Cardiac fibroblast (primary cell): ENCODE measurements at regions not wholly inside any gene's neighbourhood (a gene's known extent, or its start where the extent isn't known, plus 50 kb on each side); places are given as distances from the start of the nearest gene placed in this dataset.
"Not testable (repeated sequence)": the region's sequence is repeated elsewhere in the genome, so short reads cannot be mapped to it uniquely, and the experiment has no call there.

Experiments used
- DNase-seq, 2 donors: peaks; one replicate each; pipeline versions ENCODE4 v3.0.0 to v3.0.0-alpha.2; 2010; ENCODE audit warnings: low read depth in 2 of 2
- H3K4me3 ChIP-seq, 2 donors: replicated peaks in 1 of 2; 1 replicate in 1 of 2; 2 replicates in 1 of 2; pipeline ENCODE4 v1.5.1; 2011; ENCODE audit warnings: low read depth in 2 of 2, low read length in 2 of 2, mild to moderate bottlenecking in 2 of 2, moderate library complexity in 1 of 2
- CTCF ChIP-seq: IDR thresholded peaks from one replicate; pipeline ENCODE4 v1.5.1; 2011; ENCODE audit warnings: low read depth, mild to moderate bottlenecking, low read length, inconsistent platforms

- DNase-seq, result no peak
Measured at GRCh38 chr10:81248886-81249285, 626.1 kb upstream of the NRG3 start.

GRCh38 chr10:81251457-81252115 is 623.4 kb upstream of the NRG3 start:
- no peak overlapping the region for H3K4me3 ChIP-seq
- no peak for DNase-seq
- no peak for TF ChIP-seq CTCF

More at GRCh38 chr10:81248886-81249285, 626.1 kb upstream of the NRG3 start:
- TF ChIP-seq CTCF, result no peak
- H3K4me3 ChIP-seq, result no peak overlapping the region

- not testable (repeated sequence) for H3K4me3 ChIP-seq, DNase-seq
Measured at GRCh38 chr10:81264991-81265390, 610.0 kb upstream of the NRG3 start.

GRCh38 chr10:81270051-81270450 is 604.9 kb upstream of the NRG3 start:
- no peak overlapping the region for H3K4me3 ChIP-seq
- no peak for DNase-seq
- no peak for TF ChIP-seq CTCF

GRCh38 chr10:81280497-81281479 is 594.2 kb upstream of the NRG3 start:
- DNase-seq, result no peak
- no peak for TF ChIP-seq CTCF
- no peak overlapping the region for H3K4me3 ChIP-seq

GRCh38 chr10:81288544-81288943 is 586.5 kb upstream of the NRG3 start:
- DNase-seq, result no peak
- TF ChIP-seq CTCF, result no peak
- H3K4me3 ChIP-seq, result no peak overlapping the region

GRCh38 chr10:81297292-81297691 is 577.7 kb upstream of the NRG3 start:
- TF ChIP-seq CTCF, result no peak
- no peak overlapping the region for H3K4me3 ChIP-seq
- DNase-seq, result no peak
